RWPE2 (cell line): ENCODE measurements at regions not wholly inside any gene's neighbourhood (a gene's known extent, or its start where the extent isn't known, plus 50 kb on each side); places are given as distances from the start of the nearest gene placed in this dataset.

Source experiments
- ATAC-seq: fragments of 200-7000 bp; cut with Tn5 transposase; 3 replicates; pipeline ENCODE4 v1.9.1; 2021; ENCODE audit warnings: low read depth
- DNase-seq: peaks from one replicate; pipeline ENCODE4 v3.0.0-alpha.2; 2020; ENCODE audit warnings: low spot score
- H3K27ac ChIP-seq: fragments of 450-650 bp; 2 replicates; pipeline ENCODE4 v1.5.1; 2017; ENCODE audit warnings: mild to moderate bottlenecking; ENCODE audit not compliant: poor library complexity, severe bottlenecking
- H3K27me3 ChIP-seq: fragments of 250-450 bp; sonication (Bioruptor Pico); 2 replicates; pipeline ENCODE4 v1.5.1; 2021; ENCODE audit warnings: mild to moderate bottlenecking, moderate library complexity; ENCODE audit not compliant: insufficient read depth, poor library complexity, severe bottlenecking
- H3K36me3 ChIP-seq: fragments of 250-450 bp; sonication (Bioruptor Pico); 2 replicates; pipeline ENCODE4 v1.5.1; 2020; ENCODE audit warnings: low read depth, mild to moderate bottlenecking, moderate library complexity
- H3K4me1 ChIP-seq: fragments of 250-450 bp; sonication (Bioruptor Pico); 2 replicates; pipeline ENCODE4 v1.5.1; 2021; ENCODE audit warnings: mild to moderate bottlenecking, moderate library complexity; ENCODE audit not compliant: insufficient read depth, poor library complexity, severe bottlenecking
- H3K4me3 ChIP-seq: fragments of 250-450 bp; sonication (Bioruptor Pico); 2 replicates; pipeline ENCODE4 v1.5.1; 2021; ENCODE audit warnings: mild to moderate bottlenecking, moderate library complexity; ENCODE audit not compliant: severe bottlenecking
- H3K9me3 ChIP-seq: fragments of 250-450 bp; sonication (Bioruptor Pico); 2 replicates; pipeline ENCODE4 v1.5.1; 2021; ENCODE audit warnings: mild to moderate bottlenecking, moderate library complexity; ENCODE audit not compliant: severe bottlenecking
- TF ChIP-seq, protein P1 (sequence below): fragments of 450-650 bp; IDR thresholded peaks from one replicate; pipeline ENCODE4 v1.5.1; 2017; ENCODE audit warnings: mild to moderate bottlenecking, moderate library complexity; ENCODE audit not compliant: poor library complexity, severe bottlenecking

DNA sequence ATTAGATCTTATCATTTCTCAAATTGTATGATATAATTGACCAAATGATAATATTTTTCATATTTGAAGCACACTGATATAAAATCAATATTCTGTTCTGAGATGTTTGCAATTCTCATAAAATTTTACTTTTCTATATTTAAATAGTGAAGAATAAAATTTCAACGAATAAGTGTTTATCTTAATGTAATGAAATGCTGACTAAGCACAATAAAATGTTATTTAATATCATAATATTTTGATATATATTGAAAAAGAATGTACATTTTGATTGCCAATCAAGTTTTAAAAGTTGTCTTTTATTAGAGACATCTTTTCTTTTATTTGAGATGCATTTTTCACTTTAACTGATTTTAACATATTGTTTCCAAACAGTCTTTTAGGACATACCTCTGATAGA lies 416.1 kb downstream of the TAF11L14 start:
- no peak overlapping the region for H3K27ac ChIP-seq
- TF ChIP-seq, protein P1, sequence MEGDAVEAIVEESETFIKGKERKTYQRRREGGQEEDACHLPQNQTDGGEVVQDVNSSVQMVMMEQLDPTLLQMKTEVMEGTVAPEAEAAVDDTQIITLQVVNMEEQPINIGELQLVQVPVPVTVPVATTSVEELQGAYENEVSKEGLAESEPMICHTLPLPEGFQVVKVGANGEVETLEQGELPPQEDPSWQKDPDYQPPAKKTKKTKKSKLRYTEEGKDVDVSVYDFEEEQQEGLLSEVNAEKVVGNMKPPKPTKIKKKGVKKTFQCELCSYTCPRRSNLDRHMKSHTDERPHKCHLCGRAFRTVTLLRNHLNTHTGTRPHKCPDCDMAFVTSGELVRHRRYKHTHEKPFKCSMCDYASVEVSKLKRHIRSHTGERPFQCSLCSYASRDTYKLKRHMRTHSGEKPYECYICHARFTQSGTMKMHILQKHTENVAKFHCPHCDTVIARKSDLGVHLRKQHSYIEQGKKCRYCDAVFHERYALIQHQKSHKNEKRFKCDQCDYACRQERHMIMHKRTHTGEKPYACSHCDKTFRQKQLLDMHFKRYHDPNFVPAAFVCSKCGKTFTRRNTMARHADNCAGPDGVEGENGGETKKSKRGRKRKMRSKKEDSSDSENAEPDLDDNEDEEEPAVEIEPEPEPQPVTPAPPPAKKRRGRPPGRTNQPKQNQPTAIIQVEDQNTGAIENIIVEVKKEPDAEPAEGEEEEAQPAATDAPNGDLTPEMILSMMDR, result no peak
- DNase-seq (no peak), ATAC-seq (no peak)
- H3K27me3 ChIP-seq, result peaks cover 6% of the 10 kb centered on the region
- H3K9me3 ChIP-seq, result no peaks in the 10 kb centered on the region
- H3K36me3 ChIP-seq, result no peaks in the 10 kb centered on the region
- H3K4me3 ChIP-seq, result no peak overlapping the region
- no peaks in the 10 kb centered on the region for H3K4me1 ChIP-seq

DNA sequence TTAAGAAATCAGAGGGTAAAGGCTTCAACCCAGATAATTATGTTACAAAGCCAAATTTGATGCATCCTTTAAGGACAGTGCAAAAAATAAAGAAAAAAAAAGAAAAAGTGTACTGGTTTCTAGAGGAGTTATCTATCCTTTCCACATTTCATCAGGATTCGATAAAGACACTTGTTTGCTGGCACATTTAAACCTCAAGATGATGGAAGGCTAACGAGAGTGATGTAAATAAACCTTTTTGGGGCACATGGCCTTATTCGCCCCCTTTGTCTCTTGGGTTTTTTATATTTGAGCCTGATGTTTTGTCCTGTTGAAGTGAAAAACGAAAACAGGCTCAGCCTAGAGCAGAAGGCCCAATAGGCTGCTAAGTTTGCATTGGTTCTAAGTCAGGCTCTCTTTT lies 416.5 kb downstream of the TAF11L14 start:
- DNase-seq (no peak), ATAC-seq (no peak)
- H3K36me3 ChIP-seq, result no peaks in the 10 kb centered on the region
- peaks cover 6% of the 10 kb centered on the region for H3K27me3 ChIP-seq
- H3K4me3 ChIP-seq, result no peak overlapping the region
- TF ChIP-seq, protein P1, result no peak
- no peaks in the 10 kb centered on the region for H3K4me1 ChIP-seq
- no peak overlapping the region for H3K27ac ChIP-seq
- H3K9me3 ChIP-seq, result no peaks in the 10 kb centered on the region

DNA sequence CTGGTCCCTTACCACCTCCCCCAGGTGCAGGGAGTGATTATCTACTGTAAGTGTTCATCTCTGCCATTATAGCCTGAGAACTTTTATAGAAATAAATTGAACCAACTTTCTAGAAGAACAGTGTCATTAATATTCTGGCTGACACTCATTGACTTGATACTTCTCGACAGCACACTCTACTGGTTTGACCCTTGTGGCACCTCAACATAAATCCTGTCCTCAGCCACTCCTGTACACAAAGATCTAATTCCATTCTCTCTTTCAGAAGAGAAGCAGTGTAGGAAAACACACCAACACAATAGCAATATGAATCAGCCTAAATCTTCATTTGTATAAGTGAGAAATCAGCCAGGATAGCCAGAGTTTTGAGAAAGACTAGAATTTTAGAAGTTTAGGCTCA lies 417.7 kb downstream of the TAF11L14 start:
- TF ChIP-seq, protein P1, result no peak
- no peak overlapping the region for H3K4me3 ChIP-seq
- no peaks in the 10 kb centered on the region for H3K36me3 ChIP-seq
- no peaks in the 10 kb centered on the region for H3K4me1 ChIP-seq
- H3K27ac ChIP-seq, result no peak overlapping the region
- ATAC-seq, result no peak
- peaks cover 6% of the 10 kb centered on the region for H3K27me3 ChIP-seq
- DNase-seq, result no peak
- H3K9me3 ChIP-seq, result no peaks in the 10 kb centered on the region

DNA sequence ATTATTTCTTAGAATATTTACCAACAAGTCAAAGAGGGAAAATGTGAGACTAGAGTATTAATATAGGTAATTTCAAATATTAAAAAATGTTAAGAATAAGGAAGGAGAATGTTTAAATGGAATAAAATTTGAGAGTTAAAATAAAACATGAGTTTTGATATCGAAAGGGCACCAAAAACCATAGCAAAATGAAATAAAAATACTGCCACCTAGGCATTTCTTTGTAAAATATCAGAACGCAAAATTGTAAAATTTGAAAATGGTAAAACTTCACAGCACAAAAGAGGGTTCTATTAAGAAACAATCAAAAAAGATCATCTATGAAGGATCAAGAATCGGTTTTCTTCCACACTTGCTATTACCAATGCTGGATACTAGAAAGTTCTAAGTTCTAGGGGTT lies 418.3 kb downstream of the TAF11L14 start:
- no peak overlapping the region for H3K27ac ChIP-seq
- peaks cover 6% of the 10 kb centered on the region for H3K27me3 ChIP-seq
- no peak overlapping the region for H3K4me3 ChIP-seq
- no peaks in the 10 kb centered on the region for H3K36me3 ChIP-seq
- DNase-seq (no peak), ATAC-seq (no peak)
- TF ChIP-seq, protein P1, result no peak
- H3K9me3 ChIP-seq, result no peaks in the 10 kb centered on the region
- no peaks in the 10 kb centered on the region for H3K4me1 ChIP-seq

DNA sequence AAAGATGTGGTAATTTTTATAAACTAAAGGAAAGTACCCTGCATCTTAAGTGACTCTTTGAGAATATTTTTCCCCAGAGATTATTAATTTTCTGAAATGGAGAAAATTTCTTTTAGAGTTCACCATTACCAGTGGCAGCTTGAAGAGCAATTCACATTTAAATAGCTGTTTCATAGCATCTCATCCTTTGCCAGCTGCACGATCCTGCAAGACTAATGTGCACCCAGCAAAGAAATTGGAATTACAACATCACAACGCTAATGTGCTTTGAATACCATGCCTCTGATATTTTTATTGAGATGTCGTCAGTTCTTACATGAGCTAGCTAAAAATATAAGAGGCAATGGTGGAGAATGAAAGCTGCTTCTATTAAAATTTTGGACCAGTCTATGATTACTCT lies 423.5 kb downstream of the TAF11L14 start:
- Histone ChIP-seq H3K4me3 (no peak overlapping the region), H3K27me3 (no peaks in the 10 kb centered on the region), H3K9me3 (no peaks in the 10 kb centered on the region), H3K36me3 (no peaks in the 10 kb centered on the region), H3K4me1 (no peaks in the 10 kb centered on the region), H3K27ac (no peak overlapping the region)
- DNase-seq, result no peak
- ATAC-seq, result no peak
- TF ChIP-seq, protein P1, result no peak
